ENCODE measurements at regions not wholly inside any gene's neighbourhood (a gene's known extent, or its start where the extent isn't known, plus 50 kb on each side); places are given as distances from the start of the nearest gene placed in this dataset.

- TF ChIP-seq CTCF (IDR thresholded peaks at IDR 0.05; ENCODE audit: low read depth, low read length) (no peak), EZH2phosphoT487 (IDR thresholded peaks at IDR 0.05; ENCODE audit: low read depth) (no peak)
Observed at GRCh38 chr9:108673386-108673785, 182.4 kb downstream of the ACTL7B start.
